Loucy (cell line): ENCODE measurements at regions not wholly inside any gene's neighbourhood (a gene's known extent, or its start where the extent isn't known, plus 50 kb on each side); places are given as distances from the start of the nearest gene placed in this dataset.

Experiments
- CTCF ChIP-seq: fragments of 200-600 bp; sonication (generic); conservative IDR thresholded peaks from 2 replicates; pipeline ENCODE4 v1.5.1; 2014; ENCODE audit warnings: mild to moderate bottlenecking, antibody characterized with exemption, low read length
- EZH2phosphoT487 ChIP-seq: fragments of 200-600 bp; IDR thresholded peaks from 2 replicates; pipeline ENCODE4 v1.6.1; 2018; ENCODE audit warnings: antibody characterized with exemption, mild to moderate bottlenecking, moderate library complexity, borderline replicate concordance

- TF ChIP-seq CTCF (no peak), EZH2phosphoT487 (no peak)
Observed at GRCh38 chr17:36749493-36749892, 148.1 kb downstream of the MRM1 start.
